ENCODE measurements at regions not wholly inside any gene's neighbourhood (a gene's known extent, or its start where the extent isn't known, plus 50 kb on each side); places are given as distances from the start of the nearest gene placed in this dataset.

DNA sequence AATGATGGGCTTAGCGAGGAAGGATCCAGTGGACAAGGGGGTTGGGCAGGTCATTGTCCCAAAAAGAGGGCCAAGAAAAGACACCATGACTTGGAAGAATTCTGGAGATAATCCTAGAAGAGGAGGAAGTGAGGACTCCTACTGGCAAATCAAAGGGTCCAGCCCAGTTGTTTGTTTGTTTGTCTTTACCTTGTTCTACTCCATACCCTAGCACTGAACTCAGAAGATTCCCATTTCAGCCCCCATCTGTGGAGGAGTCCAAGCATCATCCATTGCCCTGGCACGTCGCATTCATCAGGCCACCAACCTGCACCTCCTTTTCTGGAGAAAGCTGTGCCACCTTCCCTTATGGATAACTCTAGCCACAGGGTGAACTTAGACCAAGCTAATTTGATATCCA lies 326.2 kb downstream of the EN1 start:
- TF ChIP-seq, protein P1, sequence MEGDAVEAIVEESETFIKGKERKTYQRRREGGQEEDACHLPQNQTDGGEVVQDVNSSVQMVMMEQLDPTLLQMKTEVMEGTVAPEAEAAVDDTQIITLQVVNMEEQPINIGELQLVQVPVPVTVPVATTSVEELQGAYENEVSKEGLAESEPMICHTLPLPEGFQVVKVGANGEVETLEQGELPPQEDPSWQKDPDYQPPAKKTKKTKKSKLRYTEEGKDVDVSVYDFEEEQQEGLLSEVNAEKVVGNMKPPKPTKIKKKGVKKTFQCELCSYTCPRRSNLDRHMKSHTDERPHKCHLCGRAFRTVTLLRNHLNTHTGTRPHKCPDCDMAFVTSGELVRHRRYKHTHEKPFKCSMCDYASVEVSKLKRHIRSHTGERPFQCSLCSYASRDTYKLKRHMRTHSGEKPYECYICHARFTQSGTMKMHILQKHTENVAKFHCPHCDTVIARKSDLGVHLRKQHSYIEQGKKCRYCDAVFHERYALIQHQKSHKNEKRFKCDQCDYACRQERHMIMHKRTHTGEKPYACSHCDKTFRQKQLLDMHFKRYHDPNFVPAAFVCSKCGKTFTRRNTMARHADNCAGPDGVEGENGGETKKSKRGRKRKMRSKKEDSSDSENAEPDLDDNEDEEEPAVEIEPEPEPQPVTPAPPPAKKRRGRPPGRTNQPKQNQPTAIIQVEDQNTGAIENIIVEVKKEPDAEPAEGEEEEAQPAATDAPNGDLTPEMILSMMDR (conservative IDR thresholded peaks at IDR 0.05; ENCODE audit: low read length) = no peak
- no peak for DNase-seq (ENCODE audit: low read depth)
- H3K4me3 ChIP-seq (ENCODE audit: low read length) = no peak overlapping the region

DNA sequence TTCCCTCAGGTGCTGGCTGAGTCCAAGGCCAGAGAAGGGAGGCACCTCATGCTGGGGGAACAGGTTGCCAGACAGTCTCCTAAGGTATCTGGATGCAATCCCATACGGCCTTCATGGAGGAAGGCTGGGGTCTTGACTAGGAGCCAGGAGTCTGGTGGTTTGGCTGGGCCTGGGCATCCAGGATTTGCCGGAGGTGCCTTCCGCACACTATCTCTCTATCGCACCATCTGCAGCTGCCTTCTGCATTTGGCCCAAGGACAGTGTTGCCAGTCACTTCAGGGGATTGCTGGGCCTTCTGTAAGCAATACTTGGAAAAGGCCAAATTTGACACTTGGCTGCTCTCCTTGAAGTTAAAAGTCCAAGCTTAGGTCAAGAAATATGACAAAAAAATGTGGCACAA lies 327.2 kb downstream of the EN1 start:
- H3K4me3 ChIP-seq (ENCODE audit: low read length) = no peak overlapping the region
- no peak for DNase-seq (ENCODE audit: low read depth)
- TF ChIP-seq, protein P1 (conservative IDR thresholded peaks at IDR 0.05; ENCODE audit: low read length) = no peak

DNA sequence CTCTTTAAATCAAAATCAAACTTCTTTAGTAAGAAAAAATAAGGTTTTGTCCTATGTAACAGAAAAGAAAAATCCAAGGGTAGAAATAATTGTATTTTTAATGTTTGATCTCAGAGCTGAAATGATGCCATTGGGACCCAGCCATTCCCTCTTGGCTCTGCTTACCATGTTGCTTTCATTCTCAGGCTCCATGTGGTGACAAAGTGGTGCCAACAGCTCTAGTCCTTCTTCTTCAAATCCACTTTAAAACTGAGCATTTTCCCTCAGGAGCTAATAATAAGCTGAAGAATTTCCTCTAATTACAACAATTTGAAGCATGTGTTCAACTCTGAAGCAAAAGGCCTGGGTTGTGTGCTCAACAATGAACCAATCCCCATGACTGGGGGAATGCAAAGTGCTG lies 327.9 kb downstream of the EN1 start:
- TF ChIP-seq, protein P1 (conservative IDR thresholded peaks at IDR 0.05; ENCODE audit: low read length) = no peak
- H3K4me3 ChIP-seq (ENCODE audit: low read length) = no peak overlapping the region
- DNase-seq (ENCODE audit: low read depth) = no peak

DNA sequence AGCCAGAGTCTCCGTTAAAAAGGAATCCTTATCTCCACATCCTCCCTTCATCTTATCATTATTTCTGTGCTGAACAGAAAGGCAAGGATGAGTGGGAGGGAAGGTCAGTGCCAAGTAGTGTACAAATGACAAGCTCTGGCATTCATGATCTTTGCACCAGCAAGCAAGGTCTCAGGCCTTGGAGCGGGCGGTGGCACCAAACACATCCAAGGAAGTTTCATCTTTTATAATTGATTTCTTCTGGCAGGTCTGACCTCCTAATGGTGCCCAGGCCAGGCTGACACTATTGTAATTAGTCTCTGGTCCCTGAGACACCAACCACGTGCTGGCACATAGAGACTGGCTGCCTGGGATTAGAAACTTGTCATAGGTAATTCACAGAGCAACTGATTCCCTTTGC lies 336.6 kb downstream of the EN1 start:
- DNase-seq (ENCODE audit: low read depth) = no peak
- TF ChIP-seq, protein P1 (conservative IDR thresholded peaks at IDR 0.05; ENCODE audit: low read length) = no peak
- H3K4me3 ChIP-seq (ENCODE audit: low read length) = no peak overlapping the region

DNA sequence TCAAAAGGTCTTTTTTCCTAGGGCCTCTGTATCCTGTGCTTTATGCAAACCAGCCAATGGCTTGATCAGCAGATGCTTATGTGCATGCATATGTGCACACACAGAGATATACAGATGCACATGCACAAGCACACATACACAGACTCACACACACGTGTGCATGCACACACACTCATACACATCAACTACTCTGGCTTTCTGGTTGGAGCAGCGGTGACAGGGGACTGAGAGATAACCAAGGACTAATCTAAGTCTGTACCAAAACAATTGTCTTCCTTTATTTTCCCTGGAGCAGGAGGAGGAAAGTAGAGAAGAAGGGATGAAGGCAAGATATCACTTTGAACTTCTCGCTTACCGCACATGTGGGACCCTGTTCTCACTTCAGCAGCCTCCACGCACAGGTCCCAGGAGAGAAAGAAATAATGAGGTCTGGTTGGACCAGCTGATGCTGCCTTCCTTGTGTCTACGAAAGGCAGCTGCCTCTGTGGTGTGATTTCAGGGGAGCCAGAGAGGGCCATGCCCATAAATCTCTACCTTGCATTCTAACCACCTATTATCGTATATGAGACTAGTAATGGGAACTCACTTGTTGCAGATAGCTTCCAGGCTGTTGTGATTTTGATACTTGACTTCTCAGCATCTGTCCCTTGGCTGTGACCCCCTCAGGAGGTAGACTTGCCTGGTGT lies 338.0 kb downstream of the EN1 start:
- no peak for DNase-seq (ENCODE audit: low read depth)
- TF ChIP-seq, protein P1 (conservative IDR thresholded peaks at IDR 0.05; ENCODE audit: low read length) = no peak
- no peak overlapping the region for H3K4me3 ChIP-seq (ENCODE audit: low read length)

DNA sequence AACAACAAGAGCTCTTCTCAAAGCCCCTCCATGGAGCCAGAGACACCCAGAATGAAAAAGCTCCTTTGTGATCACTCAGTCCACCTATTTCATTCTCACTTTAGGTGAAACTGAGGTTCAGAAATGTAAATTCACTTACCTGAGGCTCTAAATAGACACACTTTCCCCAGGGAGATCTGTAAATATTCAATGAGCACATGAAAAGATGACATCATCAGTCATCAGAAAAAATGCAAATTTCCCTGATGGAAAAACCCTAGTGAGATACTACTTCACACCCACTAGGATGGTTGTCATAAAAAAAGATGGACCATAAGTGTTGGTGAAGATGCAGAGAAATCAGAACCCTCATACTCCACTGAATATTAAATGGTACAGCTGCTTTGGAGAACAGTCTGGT lies 339.2 kb downstream of the EN1 start:
- TF ChIP-seq, protein P1 (conservative IDR thresholded peaks at IDR 0.05; ENCODE audit: low read length) = no peak
- no peak overlapping the region for H3K4me3 ChIP-seq (ENCODE audit: low read length)
- no peak for DNase-seq (ENCODE audit: low read depth)

DNA sequence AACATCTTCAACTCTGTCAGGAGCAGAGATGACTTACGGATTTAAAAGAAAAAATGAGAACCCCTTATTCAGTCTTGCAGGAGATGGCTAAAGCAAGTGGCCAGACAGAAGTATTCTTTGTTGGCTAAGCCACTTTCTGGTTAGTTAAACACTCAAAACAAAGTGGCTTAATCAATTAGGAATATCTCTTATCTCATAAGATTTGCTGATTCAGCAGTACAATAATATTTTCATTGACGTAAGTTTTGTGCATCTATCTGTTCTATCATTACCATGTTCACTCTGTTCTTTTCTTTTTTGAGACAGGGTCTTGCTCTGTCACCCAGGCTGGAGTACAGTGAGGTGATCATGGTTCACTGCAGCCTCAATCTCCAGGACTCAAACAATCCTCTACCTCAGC lies 342.0 kb downstream of the EN1 start:
- H3K4me3 ChIP-seq (ENCODE audit: low read length) = no peak overlapping the region
- TF ChIP-seq, protein P1 (conservative IDR thresholded peaks at IDR 0.05; ENCODE audit: low read length) = no peak
- DNase-seq (ENCODE audit: low read depth) = no peak
